ENCODE measurements at regions not wholly inside any gene's neighbourhood (a gene's known extent, or its start where the extent isn't known, plus 50 kb on each side); places are given as distances from the start of the nearest gene placed in this dataset.

- no peak for TF ChIP-seq CTCF (IDR thresholded peaks at IDR 0.05)
- Mint-ChIP-seq H3K4me1 (no peaks in the 10 kb centered on the region), H3K27me3 (ENCODE audit: low read depth in 3 of 3) (peaks cover 0 to 2% (median 0%) of the 10 kb centered on the region in 3 donors), H3K27ac (no peak overlapping the region), H3K9me3 (peaks cover 0 to 14% (median 3%) of the 10 kb centered on the region in 7 donors), H3K36me3 (no peaks in the 10 kb centered on the region), H3K4me3 (no peak overlapping the region)
- intact Hi-C loops (cut with micrococcal nuclease), result no loop called here
- no peaks in the 10 kb centered on the region for H3K79me2 ChIP-seq (ENCODE audit: insufficient read depth, low read length)
- no peaks in the 10 kb centered on the region for H3K4me1 ChIP-seq (ENCODE audit: control insufficient read depth in 1 of 2, insufficient read depth in 2 of 2, low read length in 2 of 2)
- H4K20me1 ChIP-seq (ENCODE audit: insufficient read depth, low read length), result no peaks in the 10 kb centered on the region
- no peak overlapping the region for H3K4me3 ChIP-seq (replicated peaks in 1 of 3; ENCODE audit: low read depth in 2 of 3, low read length in 3 of 3)
- H2AFZ ChIP-seq (ENCODE audit: insufficient read depth, low read depth, low read length, poor library complexity, severe bottlenecking), result no peak overlapping the region
- no CpG with 5 or more reads among the region's 2 CpGs for WGBS (ENCODE audit: insufficient coverage)
- no peaks in the 10 kb centered on the region for H3K36me3 ChIP-seq (replicated peaks in 1 of 2; ENCODE audit: control insufficient read depth in 1 of 2, insufficient read depth in 2 of 2, low read length in 2 of 2)
- no peak overlapping the region for H3K4me2 ChIP-seq (replicated peaks; ENCODE audit: extremely low read depth, low read length, poor library complexity, severe bottlenecking)
- peaks cover 0 to 3% of the 10 kb centered on the region in 2 donors for H3K9me3 ChIP-seq (replicated peaks in 1 of 2; ENCODE audit: control insufficient read depth in 1 of 2, insufficient read depth in 1 of 2, low read length in 2 of 2)
- H3K9ac ChIP-seq (ENCODE audit: insufficient read depth, low read length, poor library complexity, severe bottlenecking), result no peak overlapping the region
- H3K27me3 ChIP-seq (ENCODE audit: control insufficient read depth in 2 of 2, insufficient read depth in 2 of 2, low read length in 2 of 2), result no peaks in the 10 kb centered on the region
- DNase-seq, result no peak
- H3K27ac ChIP-seq (ENCODE audit: low read depth in 1 of 2, low read length in 2 of 2), result no peak overlapping the region
Observed at GRCh38 chr11:97389270-97389669, 999.5 kb downstream of the JRKL start.

- Mint-ChIP-seq H3K4me1 (no peaks in the 10 kb centered on the region), H3K27me3 (ENCODE audit: low read depth in 3 of 3) (peaks cover 0 to 2% (median 0%) of the 10 kb centered on the region in 3 donors), H3K27ac (no peak overlapping the region)
Observed at GRCh38 chr11:97398246-97398645, 1008.4 kb downstream of the JRKL start.

More at GRCh38 chr11:97398246-97398645, 1008.4 kb downstream of the JRKL start:
- H3K4me1 ChIP-seq (ENCODE audit: control insufficient read depth in 1 of 2, insufficient read depth in 2 of 2, low read length in 2 of 2), result no peaks in the 10 kb centered on the region
- Mint-ChIP-seq H3K36me3 (no peaks in the 10 kb centered on the region), H3K9me3 (peaks cover 1 to 27% (median 7%) of the 10 kb centered on the region in 7 donors), H3K4me3 (no peak overlapping the region)
- no peak overlapping the region for H3K4me2 ChIP-seq (replicated peaks; ENCODE audit: extremely low read depth, low read length, poor library complexity, severe bottlenecking)
- no peaks in the 10 kb centered on the region for H3K36me3 ChIP-seq (replicated peaks in 1 of 2; ENCODE audit: control insufficient read depth in 1 of 2, insufficient read depth in 2 of 2, low read length in 2 of 2)
- intact Hi-C loops (cut with micrococcal nuclease), result no loop called here
- H3K27ac ChIP-seq (ENCODE audit: low read depth in 1 of 2, low read length in 2 of 2), result no peak overlapping the region
- H3K9ac ChIP-seq (ENCODE audit: insufficient read depth, low read length, poor library complexity, severe bottlenecking), result no peak overlapping the region
- TF ChIP-seq CTCF (IDR thresholded peaks at IDR 0.05), result no peak
- H3K4me3 ChIP-seq (replicated peaks in 1 of 3; ENCODE audit: low read depth in 2 of 3, low read length in 3 of 3), result no peak overlapping the region
- H3K9me3 ChIP-seq (replicated peaks in 1 of 2; ENCODE audit: control insufficient read depth in 1 of 2, insufficient read depth in 1 of 2, low read length in 2 of 2), result peaks cover 14 to 20% of the 10 kb centered on the region in 2 donors
- no peak for DNase-seq
- 89% methylated on average over 4 of the region's 4 CpGs for WGBS (ENCODE audit: insufficient coverage)
- no peaks in the 10 kb centered on the region for H3K79me2 ChIP-seq (ENCODE audit: insufficient read depth, low read length)
- H2AFZ ChIP-seq (ENCODE audit: insufficient read depth, low read depth, low read length, poor library complexity, severe bottlenecking), result no peak overlapping the region
- H3K27me3 ChIP-seq (ENCODE audit: control insufficient read depth in 2 of 2, insufficient read depth in 2 of 2, low read length in 2 of 2), result no peaks in the 10 kb centered on the region
- H4K20me1 ChIP-seq (ENCODE audit: insufficient read depth, low read length), result no peaks in the 10 kb centered on the region

Data from CD14-positive monocyte (primary cell).